DOHH2 (cell line): ENCODE measurements at regions not wholly inside any gene's neighbourhood (a gene's known extent, or its start where the extent isn't known, plus 50 kb on each side); places are given as distances from the start of the nearest gene placed in this dataset.

Experiments
- H3F3A ChIP-seq: fragments of 200-600 bp; sonication (generic), shearing (Covaris generic); 2 replicates; pipeline ENCODE4 v1.6.0; 2016; ENCODE audit warnings: antibody characterized with exemption, mild to moderate bottlenecking; ENCODE audit not compliant: control insufficient read depth, insufficient read depth
- H3K27ac ChIP-seq: fragments of 200-600 bp; sonication (generic); 2 replicates; pipeline ENCODE4 v1.5.1; 2014; ENCODE audit warnings: low read depth, mild to moderate bottlenecking, low read length, moderate library complexity
- H3K27me3 ChIP-seq: fragments of 200-600 bp; sonication (generic); 2 replicates; pipeline ENCODE4 v1.6.1; 2014; ENCODE audit warnings: mild to moderate bottlenecking, low read length, mixed read lengths; ENCODE audit not compliant: control insufficient read depth
- H3K36me3 ChIP-seq: fragments of 200-600 bp; sonication (generic); 2 replicates; pipeline ENCODE4 v1.6.1; 2014; ENCODE audit warnings: mild to moderate bottlenecking, low read length, moderate library complexity, mixed read lengths; ENCODE audit not compliant: control insufficient read depth
- H3K4me1 ChIP-seq: fragments of 200-600 bp; sonication (generic); 2 replicates; pipeline ENCODE4 v1.6.1; 2014; ENCODE audit warnings: mild to moderate bottlenecking, low read length, mixed read lengths; ENCODE audit not compliant: control insufficient read depth
- H3K4me2 ChIP-seq: fragments of 200-600 bp; sonication (generic); 2 replicates; pipeline ENCODE4 v1.6.0; 2014; ENCODE audit warnings: mild to moderate bottlenecking, low read length, moderate library complexity
- H3K4me3 ChIP-seq: fragments of 200-600 bp; sonication (generic); 2 replicates; pipeline ENCODE4 v1.5.1; 2014; ENCODE audit warnings: mild to moderate bottlenecking, low read length, mixed read lengths
- H3K79me2 ChIP-seq: fragments of 200-600 bp; sonication (generic); 2 replicates; pipeline ENCODE4 v1.6.1; 2014; ENCODE audit warnings: mild to moderate bottlenecking, low read length, mixed read lengths; ENCODE audit not compliant: control insufficient read depth
- H3K9me2 ChIP-seq: fragments of 200-600 bp; sonication (generic); replicated peaks from 2 replicates; pipeline ENCODE4 v1.6.1; 2014; ENCODE audit warnings: mild to moderate bottlenecking, low read length, mixed read lengths; ENCODE audit not compliant: control insufficient read depth
- H3K9me3 ChIP-seq: fragments of 200-600 bp; sonication (generic); 2 replicates; pipeline ENCODE4 v1.6.1; 2014; ENCODE audit warnings: antibody characterized with exemption, low read length, mixed read lengths; ENCODE audit not compliant: control insufficient read depth, insufficient read depth
- H4K20me1 ChIP-seq: fragments of 200-600 bp; sonication (generic); 2 replicates; pipeline ENCODE4 v1.6.0; 2014; ENCODE audit warnings: low read depth, mild to moderate bottlenecking, antibody characterized with exemption, low read length, moderate library complexity; ENCODE audit not compliant: control insufficient read depth, insufficient read depth
- EZH2phosphoT487 ChIP-seq: fragments of 200-600 bp; sonication (generic); IDR thresholded peaks from 2 replicates; pipeline ENCODE4 v1.6.1; 2017; ENCODE audit warnings: borderline replicate concordance, mild to moderate bottlenecking, antibody characterized with exemption, low read length, moderate library complexity, mixed read lengths
- TF ChIP-seq, protein P1 (sequence below): fragments of 200-600 bp; sonication (generic); IDR thresholded peaks from one replicate; pipeline ENCODE4 v1.5.1; 2014; ENCODE audit warnings: antibody characterized with exemption, mild to moderate bottlenecking, low read depth, low read length; ENCODE audit not compliant: poor library complexity, severe bottlenecking

DNA sequence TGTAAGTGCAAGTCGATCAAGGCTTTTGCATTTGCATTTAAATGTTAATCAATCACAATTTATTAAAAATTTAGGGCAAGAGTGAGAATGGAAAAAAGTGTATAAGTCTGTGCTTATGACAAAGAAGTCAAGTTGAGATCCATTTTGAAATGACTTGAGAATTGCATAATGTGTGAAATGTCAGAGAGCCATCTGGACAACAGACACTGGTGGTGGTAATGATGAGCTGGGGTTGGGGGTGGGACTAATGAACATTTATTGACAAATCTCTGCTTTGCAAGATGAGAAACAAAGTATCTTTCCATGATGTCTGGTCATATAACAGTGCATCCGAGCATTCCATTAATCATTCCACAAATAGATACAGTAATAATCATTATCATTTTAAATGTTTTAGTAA lies 89.4 kb upstream of the ZBTB20 start:
- Histone ChIP-seq H3K36me3 (no peaks in the 10 kb centered on the region), H3K27ac (no peak overlapping the region), H3K4me1 (no peaks in the 10 kb centered on the region), H3K79me2 (no peaks in the 10 kb centered on the region), H3K4me2 (no peak overlapping the region), H3K27me3 (no peaks in the 10 kb centered on the region), H3F3A (no peaks in the 10 kb centered on the region), H3K9me2 (no peaks in the 10 kb centered on the region), H3K9me3 (no peaks in the 10 kb centered on the region), H4K20me1 (no peaks in the 10 kb centered on the region), H3K4me3 (no peak overlapping the region)
- TF ChIP-seq, protein P1, sequence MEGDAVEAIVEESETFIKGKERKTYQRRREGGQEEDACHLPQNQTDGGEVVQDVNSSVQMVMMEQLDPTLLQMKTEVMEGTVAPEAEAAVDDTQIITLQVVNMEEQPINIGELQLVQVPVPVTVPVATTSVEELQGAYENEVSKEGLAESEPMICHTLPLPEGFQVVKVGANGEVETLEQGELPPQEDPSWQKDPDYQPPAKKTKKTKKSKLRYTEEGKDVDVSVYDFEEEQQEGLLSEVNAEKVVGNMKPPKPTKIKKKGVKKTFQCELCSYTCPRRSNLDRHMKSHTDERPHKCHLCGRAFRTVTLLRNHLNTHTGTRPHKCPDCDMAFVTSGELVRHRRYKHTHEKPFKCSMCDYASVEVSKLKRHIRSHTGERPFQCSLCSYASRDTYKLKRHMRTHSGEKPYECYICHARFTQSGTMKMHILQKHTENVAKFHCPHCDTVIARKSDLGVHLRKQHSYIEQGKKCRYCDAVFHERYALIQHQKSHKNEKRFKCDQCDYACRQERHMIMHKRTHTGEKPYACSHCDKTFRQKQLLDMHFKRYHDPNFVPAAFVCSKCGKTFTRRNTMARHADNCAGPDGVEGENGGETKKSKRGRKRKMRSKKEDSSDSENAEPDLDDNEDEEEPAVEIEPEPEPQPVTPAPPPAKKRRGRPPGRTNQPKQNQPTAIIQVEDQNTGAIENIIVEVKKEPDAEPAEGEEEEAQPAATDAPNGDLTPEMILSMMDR, result no peak
- no peak for TF ChIP-seq EZH2phosphoT487

DNA sequence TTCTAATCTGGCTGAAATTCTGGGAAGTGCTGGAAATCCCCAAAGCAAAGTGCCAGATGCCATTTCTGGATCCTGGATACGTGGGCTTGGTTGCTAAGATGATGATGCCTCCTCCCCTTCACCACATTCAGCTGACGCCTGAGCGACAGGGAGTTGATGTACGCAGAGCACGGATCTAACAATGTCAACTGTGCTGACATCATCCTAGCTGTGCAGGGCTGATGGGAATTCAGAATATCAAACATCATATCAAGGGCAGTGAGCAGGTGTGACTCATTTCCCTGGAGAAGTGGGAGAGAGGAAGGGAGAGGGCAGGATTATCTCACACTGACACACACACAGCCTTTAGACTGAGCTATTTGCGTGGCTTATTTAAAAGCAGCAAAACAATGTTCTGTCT lies 92.6 kb upstream of the ZBTB20 start:
- H3K9me2 ChIP-seq, result no peaks in the 10 kb centered on the region
- no peaks in the 10 kb centered on the region for H3K27me3 ChIP-seq
- no peak overlapping the region for H3K4me2 ChIP-seq
- no peaks in the 10 kb centered on the region for H4K20me1 ChIP-seq
- no peaks in the 10 kb centered on the region for H3F3A ChIP-seq
- H3K4me3 ChIP-seq, result no peak overlapping the region
- no peaks in the 10 kb centered on the region for H3K4me1 ChIP-seq
- no peaks in the 10 kb centered on the region for H3K9me3 ChIP-seq
- H3K36me3 ChIP-seq, result no peaks in the 10 kb centered on the region
- H3K79me2 ChIP-seq, result no peaks in the 10 kb centered on the region
- TF ChIP-seq, protein P1, result no peak
- TF ChIP-seq EZH2phosphoT487, result no peak
- no peak overlapping the region for H3K27ac ChIP-seq

DNA sequence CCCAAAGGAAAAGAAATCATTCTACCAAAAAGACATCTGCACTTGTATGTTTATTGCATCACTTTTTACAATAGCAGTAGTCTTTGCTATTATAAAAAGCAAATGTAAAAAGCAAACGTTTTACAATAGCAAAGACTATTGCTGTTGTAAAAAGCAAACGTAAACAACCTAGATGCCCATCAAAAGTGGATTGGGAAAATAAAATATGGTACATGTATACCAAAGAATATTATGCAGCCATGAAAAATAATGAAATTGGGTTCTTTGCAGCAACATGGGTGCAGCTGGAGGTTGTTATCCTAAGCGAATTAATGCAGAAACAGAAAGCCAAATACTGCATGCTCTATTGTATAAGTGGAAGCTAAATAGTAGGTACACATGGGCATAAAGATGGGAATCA lies 97.3 kb upstream of the ZBTB20 start:
- H4K20me1 ChIP-seq, result no peaks in the 10 kb centered on the region
- no peaks in the 10 kb centered on the region for H3K9me2 ChIP-seq
- no peak for TF ChIP-seq EZH2phosphoT487
- TF ChIP-seq, protein P1, result no peak
- no peak overlapping the region for H3K4me3 ChIP-seq
- no peak overlapping the region for H3K4me2 ChIP-seq
- no peaks in the 10 kb centered on the region for H3K79me2 ChIP-seq
- no peaks in the 10 kb centered on the region for H3K4me1 ChIP-seq
- no peaks in the 10 kb centered on the region for H3K9me3 ChIP-seq
- no peaks in the 10 kb centered on the region for H3F3A ChIP-seq
- H3K36me3 ChIP-seq, result no peaks in the 10 kb centered on the region
- H3K27me3 ChIP-seq, result no peaks in the 10 kb centered on the region
- no peak overlapping the region for H3K27ac ChIP-seq

DNA sequence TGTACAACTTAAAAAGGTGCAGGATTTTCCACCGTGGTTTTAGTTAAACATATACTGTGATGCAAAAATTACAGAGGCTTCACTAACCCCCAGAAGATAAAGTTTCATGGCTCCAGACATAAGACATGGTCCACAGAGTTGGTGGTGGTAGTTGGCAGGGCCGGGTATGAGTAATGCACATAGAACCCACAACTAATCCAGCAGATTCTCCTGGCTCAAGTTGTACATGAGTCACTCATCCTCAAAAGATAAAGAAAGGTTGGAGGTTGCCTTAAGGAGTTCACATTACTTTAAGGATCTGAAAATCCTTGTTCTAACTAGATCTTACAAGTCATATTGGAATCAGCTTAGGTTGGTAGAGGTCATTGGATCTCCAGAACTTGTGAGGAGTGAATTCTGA lies 98.3 kb upstream of the ZBTB20 start:
- Histone ChIP-seq H3K9me3 (no peaks in the 10 kb centered on the region), H3K4me3 (no peak overlapping the region), H3K27ac (no peak overlapping the region), H4K20me1 (no peaks in the 10 kb centered on the region), H3K4me1 (no peaks in the 10 kb centered on the region), H3K36me3 (no peaks in the 10 kb centered on the region), H3K9me2 (no peaks in the 10 kb centered on the region), H3K27me3 (no peaks in the 10 kb centered on the region), H3K4me2 (no peak overlapping the region), H3K79me2 (no peaks in the 10 kb centered on the region), H3F3A (no peaks in the 10 kb centered on the region)
- TF ChIP-seq EZH2phosphoT487, result no peak
- TF ChIP-seq, protein P1, result no peak
